ENCODE measurements at regions not wholly inside any gene's neighbourhood (a gene's known extent, or its start where the extent isn't known, plus 50 kb on each side); places are given as distances from the start of the nearest gene placed in this dataset.
"Not testable (repeated sequence)": the region's sequence is repeated elsewhere in the genome, so short reads cannot be mapped to it uniquely, and the experiment has no call there.

DNA sequence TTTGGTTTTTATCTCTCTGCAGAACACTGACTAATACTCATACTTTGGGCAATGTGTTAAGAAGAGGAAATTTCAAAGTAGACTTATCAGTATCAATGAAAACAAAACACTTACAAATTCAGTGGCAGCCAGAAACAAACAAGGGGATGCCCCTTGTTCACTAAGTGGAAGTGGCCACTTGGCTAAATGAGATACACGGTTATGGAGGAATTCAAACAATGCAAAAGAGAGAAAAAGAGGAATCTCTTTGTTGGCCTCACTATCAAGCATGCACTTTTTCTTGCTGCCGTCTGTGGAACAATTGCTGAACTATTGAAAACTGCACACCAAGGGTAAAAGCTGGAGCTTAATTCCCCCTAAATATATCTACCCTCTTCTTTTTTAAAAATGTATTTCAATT is 2044.9 kb upstream of the CDH6 start:
- no peak for DNase-seq (ENCODE audit: low spot score)
- TF ChIP-seq, protein P1, sequence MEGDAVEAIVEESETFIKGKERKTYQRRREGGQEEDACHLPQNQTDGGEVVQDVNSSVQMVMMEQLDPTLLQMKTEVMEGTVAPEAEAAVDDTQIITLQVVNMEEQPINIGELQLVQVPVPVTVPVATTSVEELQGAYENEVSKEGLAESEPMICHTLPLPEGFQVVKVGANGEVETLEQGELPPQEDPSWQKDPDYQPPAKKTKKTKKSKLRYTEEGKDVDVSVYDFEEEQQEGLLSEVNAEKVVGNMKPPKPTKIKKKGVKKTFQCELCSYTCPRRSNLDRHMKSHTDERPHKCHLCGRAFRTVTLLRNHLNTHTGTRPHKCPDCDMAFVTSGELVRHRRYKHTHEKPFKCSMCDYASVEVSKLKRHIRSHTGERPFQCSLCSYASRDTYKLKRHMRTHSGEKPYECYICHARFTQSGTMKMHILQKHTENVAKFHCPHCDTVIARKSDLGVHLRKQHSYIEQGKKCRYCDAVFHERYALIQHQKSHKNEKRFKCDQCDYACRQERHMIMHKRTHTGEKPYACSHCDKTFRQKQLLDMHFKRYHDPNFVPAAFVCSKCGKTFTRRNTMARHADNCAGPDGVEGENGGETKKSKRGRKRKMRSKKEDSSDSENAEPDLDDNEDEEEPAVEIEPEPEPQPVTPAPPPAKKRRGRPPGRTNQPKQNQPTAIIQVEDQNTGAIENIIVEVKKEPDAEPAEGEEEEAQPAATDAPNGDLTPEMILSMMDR (IDR thresholded peaks at IDR 0.05; ENCODE audit: extremely low read depth, insufficient read depth, missing control alignments) = no peak
- in situ Hi-C loops (cut with MboI; ENCODE audit: low pct_unique_long_range_greater_than_20kb, low sequenced_read_pairs, unreplicated experiment) = no loop called here

DNA sequence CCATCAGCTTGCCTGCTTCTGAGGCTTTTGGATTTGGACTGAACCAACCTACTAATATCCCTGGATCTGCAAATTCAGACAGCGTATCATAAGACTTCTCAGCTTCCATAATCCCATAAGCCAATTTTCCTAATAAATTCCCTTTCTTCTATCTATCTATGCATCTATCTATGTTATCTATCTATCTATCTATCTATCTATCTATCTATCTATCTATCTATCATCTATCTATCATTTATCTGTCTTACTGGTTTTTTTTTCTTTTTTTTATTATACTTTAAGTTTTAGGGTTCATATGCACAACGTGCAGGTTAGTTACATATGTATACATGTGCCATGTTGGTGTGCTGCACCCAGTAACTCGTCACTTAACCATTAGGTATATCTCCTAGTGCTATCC is 2045.4 kb upstream of the CDH6 start:
- TF ChIP-seq, protein P1 (IDR thresholded peaks at IDR 0.05; ENCODE audit: extremely low read depth, insufficient read depth, missing control alignments) = no peak
- DNase-seq (ENCODE audit: low spot score) = no peak
- in situ Hi-C loops (cut with MboI; ENCODE audit: low pct_unique_long_range_greater_than_20kb, low sequenced_read_pairs, unreplicated experiment) = no loop called here

DNA sequence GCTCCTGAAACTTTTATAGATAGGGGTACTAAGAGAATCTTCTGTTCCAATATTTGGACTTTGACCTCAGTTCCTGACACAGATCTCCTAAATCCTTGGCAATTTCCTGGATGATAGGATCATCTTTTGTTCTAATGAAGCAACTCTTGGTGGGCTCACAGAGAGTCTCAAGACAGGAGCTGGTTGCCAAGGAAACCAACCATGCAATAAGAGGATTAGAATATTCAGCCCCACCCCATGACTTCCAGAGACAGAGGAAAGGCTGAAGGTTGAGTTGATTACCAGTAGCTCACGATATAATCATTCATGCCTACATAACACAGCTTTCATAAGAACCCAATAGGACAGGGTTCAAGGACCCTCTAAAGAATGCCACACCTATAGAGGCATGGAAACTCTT is 2050.2 kb upstream of the CDH6 start:
- DNase-seq (ENCODE audit: low spot score) = no peak
- TF ChIP-seq, protein P1 (IDR thresholded peaks at IDR 0.05; ENCODE audit: extremely low read depth, insufficient read depth, missing control alignments) = no peak
- in situ Hi-C loops (cut with MboI; ENCODE audit: low pct_unique_long_range_greater_than_20kb, low sequenced_read_pairs, unreplicated experiment) = no loop called here

DNA sequence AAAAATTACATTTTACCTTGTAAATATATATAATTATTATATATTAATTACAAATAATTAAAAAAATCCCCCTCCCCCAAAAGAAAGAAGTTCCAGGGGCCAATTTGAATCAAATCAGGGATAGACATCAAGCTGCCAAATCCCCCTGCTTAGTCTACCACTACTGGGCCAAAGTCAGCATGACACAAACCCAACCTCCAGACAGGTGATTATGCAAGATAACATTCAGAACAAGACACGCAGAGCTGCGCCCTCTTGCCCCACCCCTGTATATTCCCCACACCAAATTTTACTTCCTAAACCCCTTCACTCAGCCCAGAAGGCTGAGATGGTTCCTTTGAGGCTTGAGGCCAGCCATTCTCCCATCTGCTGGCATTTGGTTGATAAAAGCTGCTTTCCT is 2059.1 kb upstream of the CDH6 start:
- DNase-seq (ENCODE audit: low spot score) = no peak
- TF ChIP-seq, protein P1 (IDR thresholded peaks at IDR 0.05; ENCODE audit: extremely low read depth, insufficient read depth, missing control alignments) = no peak
- in situ Hi-C loops (cut with MboI; ENCODE audit: low pct_unique_long_range_greater_than_20kb, low sequenced_read_pairs, unreplicated experiment) = no loop called here

DNA sequence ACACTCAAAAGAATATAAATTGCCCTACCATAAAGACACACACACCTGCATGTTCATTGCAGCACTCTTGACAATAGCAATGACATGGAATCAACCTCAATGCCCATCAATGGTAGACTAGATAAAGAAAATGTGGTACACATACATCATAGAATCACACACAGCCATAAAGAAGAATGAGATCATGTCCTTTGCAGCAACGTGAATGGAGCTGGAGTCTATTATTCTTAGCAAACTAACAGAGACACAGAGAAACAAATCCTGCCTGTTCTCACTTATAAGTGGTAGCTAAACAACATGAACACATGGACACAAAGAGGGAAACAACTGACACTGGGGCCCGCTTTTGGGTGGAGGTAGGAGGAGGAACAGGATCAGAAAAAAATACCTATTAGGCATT is 2062.2 kb upstream of the CDH6 start:
- in situ Hi-C loops (cut with MboI; ENCODE audit: low pct_unique_long_range_greater_than_20kb, low sequenced_read_pairs, unreplicated experiment) = no loop called here
- TF ChIP-seq, protein P1 (IDR thresholded peaks at IDR 0.05; ENCODE audit: extremely low read depth, insufficient read depth, missing control alignments) = no peak

DNA sequence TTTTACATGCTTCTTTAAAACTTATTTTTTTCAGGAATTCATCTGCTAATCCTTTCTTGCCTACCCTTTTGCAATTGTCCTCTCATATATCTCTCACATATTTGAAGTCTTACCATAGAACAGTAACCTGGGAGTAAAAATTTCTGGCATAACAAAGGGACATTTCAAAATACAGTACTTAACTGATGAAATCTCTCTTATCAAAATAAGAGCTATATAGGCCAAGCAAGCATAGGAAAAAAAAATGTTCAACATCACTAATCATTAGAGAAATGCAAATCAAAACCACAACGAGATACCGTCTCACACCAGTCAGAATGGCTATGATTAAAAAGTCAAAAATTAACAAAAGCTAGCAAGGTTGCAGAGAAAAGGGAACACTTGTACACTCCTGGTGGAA is 2062.7 kb upstream of the CDH6 start:
- no peak for DNase-seq (ENCODE audit: low spot score)
- in situ Hi-C loops (cut with MboI; ENCODE audit: low pct_unique_long_range_greater_than_20kb, low sequenced_read_pairs, unreplicated experiment) = no loop called here
- TF ChIP-seq, protein P1 (IDR thresholded peaks at IDR 0.05; ENCODE audit: extremely low read depth, insufficient read depth, missing control alignments) = no peak

More for the DNA sequence above, 2062.2 kb upstream of the CDH6 start:
- DNase-seq (ENCODE audit: low spot score) = no peak

DNA sequence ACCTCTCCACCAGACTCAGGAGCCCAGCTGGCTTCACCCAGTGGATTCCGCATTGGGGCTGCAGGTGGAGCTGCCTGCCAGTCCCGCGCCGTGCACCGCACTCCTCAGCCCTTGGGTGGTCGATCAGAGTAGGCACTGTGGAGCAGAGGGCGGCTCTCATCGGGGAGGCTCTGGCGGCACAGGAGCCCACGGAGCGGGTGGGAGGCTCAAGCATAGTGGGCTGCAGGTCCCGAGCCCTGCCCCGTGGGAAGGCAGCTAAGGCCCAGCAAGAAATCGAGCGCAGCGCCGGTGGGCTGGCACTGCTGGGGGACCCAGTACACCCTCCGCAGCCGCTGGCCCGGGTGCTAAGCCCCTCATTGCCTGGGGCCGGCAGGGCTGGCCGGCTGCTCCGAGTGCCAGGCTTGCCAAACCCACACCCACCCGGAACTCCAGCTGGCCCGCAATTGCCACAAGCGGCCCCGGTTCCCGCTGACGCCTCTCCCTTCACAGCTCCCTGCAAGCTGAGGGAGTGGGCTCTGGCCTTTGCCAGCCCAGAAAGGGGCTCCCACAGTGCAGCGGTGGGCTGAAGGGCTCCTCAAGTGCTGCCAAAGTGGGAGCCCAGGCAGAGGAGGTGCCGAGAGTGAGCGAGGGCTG is 2065.8 kb upstream of the CDH6 start:
- DNase-seq (ENCODE audit: low spot score); in situ Hi-C loops (cut with MboI; ENCODE audit: low pct_unique_long_range_greater_than_20kb, low sequenced_read_pairs, unreplicated experiment): not testable (repeated sequence)

DNA sequence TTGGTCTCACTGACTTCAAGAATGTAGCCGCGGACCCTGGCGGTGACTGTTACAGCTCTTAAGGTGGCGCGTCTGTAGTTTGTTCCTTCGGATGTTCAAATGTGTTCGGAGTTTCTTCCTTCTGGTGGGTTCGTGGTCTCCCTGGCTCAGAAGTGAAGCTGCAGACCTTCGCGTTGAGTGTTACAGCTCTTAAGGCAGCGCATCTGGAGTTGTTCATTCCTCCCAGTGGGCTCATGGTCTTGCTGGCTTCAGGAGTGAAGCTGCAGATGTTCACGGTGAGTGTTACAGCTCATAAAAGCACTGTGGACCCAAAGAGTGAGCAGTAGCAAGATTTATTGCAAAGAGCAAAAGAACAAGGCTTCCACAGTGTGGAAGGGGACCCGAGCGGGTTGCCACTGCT is 2067.0 kb upstream of the CDH6 start:
- DNase-seq (ENCODE audit: low spot score); in situ Hi-C loops (cut with MboI; ENCODE audit: low pct_unique_long_range_greater_than_20kb, low sequenced_read_pairs, unreplicated experiment): not testable (repeated sequence)
